ENCODE measurements at regions not wholly inside any gene's neighbourhood (a gene's known extent, or its start where the extent isn't known, plus 50 kb on each side); places are given as distances from the start of the nearest gene placed in this dataset.
"Not testable (repeated sequence)": the region's sequence is repeated elsewhere in the genome, so short reads cannot be mapped to it uniquely, and the experiment has no call there.

DNA sequence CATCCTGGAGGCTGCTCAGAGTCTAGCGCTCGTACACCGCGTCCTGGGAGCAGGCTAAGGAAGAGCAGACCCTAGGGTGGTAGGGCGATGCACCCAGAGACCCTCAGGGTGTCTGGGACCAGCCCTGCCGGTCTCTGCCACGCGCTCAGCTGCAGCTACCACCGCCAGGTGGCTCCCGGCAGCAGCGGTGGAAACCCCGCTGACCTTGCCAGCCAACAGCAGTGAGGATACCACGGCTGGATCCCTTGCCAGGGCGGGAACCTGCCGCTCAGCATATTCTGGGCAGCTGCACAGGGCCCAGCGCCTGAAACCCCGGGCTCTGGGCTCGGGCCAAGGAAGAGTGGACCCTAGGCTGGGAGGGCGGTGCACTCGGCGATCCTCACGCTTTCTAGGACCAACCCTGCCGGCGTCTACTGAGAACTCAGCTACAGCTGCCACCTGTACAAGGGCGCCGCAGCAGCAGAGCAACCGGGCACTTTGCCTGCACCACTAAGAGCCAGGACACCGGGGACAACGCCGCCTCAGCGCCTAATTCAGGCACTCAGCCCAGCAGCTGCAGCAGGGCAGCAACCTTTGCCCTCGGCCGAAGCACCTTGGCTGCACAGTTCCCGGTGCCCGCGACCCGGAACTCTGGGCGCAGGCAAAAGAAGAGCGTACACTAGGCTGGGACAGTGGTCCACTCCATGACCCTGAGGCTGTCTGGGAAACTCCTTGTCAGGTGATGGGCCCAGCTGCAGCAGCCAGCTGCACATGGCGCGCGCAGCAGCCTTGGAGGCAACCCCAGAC lies 80.8 kb downstream of the POTEB2 start:
- TF ChIP-seq CTCF (IDR thresholded peaks at IDR 0.05 in 4 of 5, conservative IDR thresholded peaks at IDR 0.05 in 1 of 5); POLR2A (IDR thresholded peaks at IDR 0.05): not testable (repeated sequence)
